Mucosa of rectum (tissue), 2 donors: ENCODE measurements at regions not wholly inside any gene's neighbourhood (a gene's known extent, or its start where the extent isn't known, plus 50 kb on each side); places are given as distances from the start of the nearest gene placed in this dataset.

Experiments
- H3K27ac ChIP-seq, 2 donors: one replicate each; pipeline ENCODE4 v1.7.0; 2013; ENCODE audit warnings: inconsistent platforms in 2 of 2, low read depth in 2 of 2, low read length in 2 of 2
- H3K27me3 ChIP-seq, 2 donors: one replicate each; pipeline ENCODE4 v1.7.0; 2013; ENCODE audit warnings: low read length in 2 of 2; ENCODE audit not compliant: control insufficient read depth in 2 of 2, insufficient read depth in 2 of 2
- H3K36me3 ChIP-seq, 2 donors: one replicate each; pipeline ENCODE4 v1.7.0; 2013; ENCODE audit warnings: low read length in 2 of 2; ENCODE audit not compliant: control insufficient read depth in 2 of 2, insufficient read depth in 2 of 2
- H3K4me1 ChIP-seq, 2 donors: one replicate each; pipeline ENCODE4 v1.7.0; 2013; ENCODE audit warnings: low read length in 2 of 2, mild to moderate bottlenecking in 1 of 2; ENCODE audit not compliant: control insufficient read depth in 2 of 2, insufficient read depth in 2 of 2
- H3K4me3 ChIP-seq, 2 donors: one replicate each; pipeline ENCODE4 v1.7.0; 2013; ENCODE audit warnings: low read length in 2 of 2
- H3K9ac ChIP-seq, 2 donors: one replicate each; pipeline ENCODE4 v1.7.0; 2013; ENCODE audit warnings: low read length in 2 of 2, low read depth in 1 of 2, mild to moderate bottlenecking in 1 of 2
- H3K9me3 ChIP-seq, 2 donors: one replicate each; pipeline ENCODE4 v1.7.0; 2013; ENCODE audit warnings: low read length in 2 of 2; ENCODE audit not compliant: control insufficient read depth in 2 of 2
- donor health status: healthy.
- donor health status: Normal muscosa, but diverticular disease.

DNA sequence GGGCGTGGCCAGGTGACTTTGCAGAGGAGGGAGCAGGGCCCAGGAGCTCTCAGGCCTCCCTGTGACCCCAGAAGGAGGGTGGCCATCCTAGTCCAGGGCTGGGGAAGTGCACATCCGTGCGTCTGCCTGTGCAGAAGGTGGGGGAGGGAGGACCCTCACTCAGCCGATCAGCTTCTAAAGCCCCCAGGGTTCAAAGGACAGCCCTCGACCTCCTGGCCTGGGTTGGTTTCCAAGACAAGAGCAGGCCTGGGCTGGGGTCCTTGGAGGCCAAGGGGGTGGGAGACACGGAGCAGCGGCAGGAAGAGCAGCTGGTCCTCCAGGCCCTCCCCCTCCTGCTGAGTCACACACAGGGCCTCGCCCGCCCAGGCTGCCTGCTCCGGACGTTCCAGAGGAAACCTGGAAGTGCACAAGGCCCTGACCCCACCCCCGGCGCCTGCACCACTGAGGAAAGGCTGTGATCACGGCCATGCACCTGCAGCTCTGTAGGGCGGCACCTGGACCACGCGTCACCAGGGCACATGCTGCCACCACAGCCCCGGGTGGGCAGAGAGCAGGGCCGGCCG is 67.1 kb upstream of the ZNF469 start:
- H3K9ac ChIP-seq, result no peak overlapping the region
- H3K4me1 ChIP-seq, result no peaks in the 10 kb centered on the region
- no peaks in the 10 kb centered on the region for H3K36me3 ChIP-seq
- H3K27ac ChIP-seq, result no peak overlapping the region
- H3K4me3 ChIP-seq, result no peak overlapping the region
- H3K9me3 ChIP-seq, result no peaks in the 10 kb centered on the region
- H3K27me3 ChIP-seq, result no peaks in the 10 kb centered on the region

DNA sequence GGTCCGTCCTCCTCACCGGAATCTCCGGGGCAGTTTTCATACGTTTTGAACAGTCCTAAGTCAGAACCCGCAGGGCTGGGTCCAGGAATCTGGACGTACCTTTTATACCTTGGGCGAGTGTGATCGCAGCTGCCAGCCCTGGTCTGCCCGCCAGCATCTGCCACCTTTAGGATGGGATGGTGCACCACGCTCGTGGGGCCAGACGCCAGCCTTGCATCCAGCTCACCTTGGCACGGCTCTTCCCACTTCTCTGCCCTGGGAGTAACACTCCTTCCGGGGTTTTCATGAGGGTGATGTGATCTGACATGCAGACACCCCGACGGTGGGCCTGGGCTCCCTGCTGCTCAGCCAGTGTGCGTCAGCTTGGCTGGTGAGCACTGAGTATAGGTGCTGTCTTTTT is 66.6 kb upstream of the ZNF469 start:
- H3K4me3 ChIP-seq, result no peak overlapping the region
- no peaks in the 10 kb centered on the region for H3K4me1 ChIP-seq
- no peaks in the 10 kb centered on the region for H3K36me3 ChIP-seq
- no peak overlapping the region for H3K27ac ChIP-seq
- H3K9ac ChIP-seq, result no peak overlapping the region
- H3K27me3 ChIP-seq, result no peaks in the 10 kb centered on the region
- no peaks in the 10 kb centered on the region for H3K9me3 ChIP-seq

DNA sequence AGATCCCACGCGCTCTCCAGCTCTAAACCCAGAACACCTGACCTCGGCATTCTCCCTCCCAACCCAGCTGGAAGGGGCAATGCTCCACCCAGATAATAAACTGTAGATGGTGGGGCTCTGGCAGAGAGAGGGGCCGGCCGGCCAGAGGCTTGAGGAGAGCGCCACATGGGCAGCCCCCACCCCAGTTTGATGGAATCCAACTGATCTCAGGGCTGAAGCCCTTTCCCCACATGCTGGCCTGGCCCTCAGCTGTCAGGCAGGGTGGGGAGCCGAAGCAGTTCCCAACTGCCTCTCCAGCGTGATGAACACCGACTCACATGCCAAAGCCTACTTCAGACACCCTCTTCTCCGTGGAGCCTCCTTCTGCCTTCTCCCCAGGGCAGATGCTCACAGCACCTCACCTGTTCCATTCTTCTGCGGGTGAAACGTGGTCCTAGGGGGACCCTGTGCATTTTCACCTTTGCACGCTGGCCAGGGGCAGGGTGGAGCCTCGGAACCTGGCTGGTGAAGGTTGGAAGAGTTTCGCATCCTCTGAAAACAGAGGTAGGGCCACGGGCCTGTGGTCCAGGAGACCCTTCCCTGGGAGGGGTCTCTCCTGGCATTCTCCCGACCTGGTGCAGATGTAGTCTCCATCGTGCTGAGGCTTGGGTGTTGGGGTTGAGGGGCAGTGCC is 65.7 kb upstream of the ZNF469 start:
- H3K36me3 ChIP-seq, result no peaks in the 10 kb centered on the region
- H3K27me3 ChIP-seq, result no peaks in the 10 kb centered on the region
- no peak overlapping the region for H3K4me3 ChIP-seq
- no peak overlapping the region for H3K9ac ChIP-seq
- no peaks in the 10 kb centered on the region for H3K4me1 ChIP-seq
- no peak overlapping the region for H3K27ac ChIP-seq
- no peaks in the 10 kb centered on the region for H3K9me3 ChIP-seq

DNA sequence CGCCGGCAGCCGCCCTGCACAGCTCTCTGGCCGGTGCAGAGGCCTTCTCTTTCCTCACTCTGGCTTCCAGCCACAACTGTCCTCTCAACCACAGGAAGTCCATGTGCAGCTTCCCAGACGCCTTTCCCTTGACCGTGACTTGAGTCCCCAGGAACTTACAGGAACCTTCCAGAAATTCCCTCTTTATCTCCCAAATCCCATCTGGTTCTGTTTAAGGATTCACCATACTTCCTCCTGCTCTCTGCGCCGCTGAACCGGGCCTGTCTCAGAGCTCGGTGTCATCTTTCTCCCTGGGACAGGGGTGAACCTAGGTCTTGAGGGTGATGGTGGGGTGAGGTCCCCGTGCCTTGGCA is 65.2 kb upstream of the ZNF469 start:
- H3K27me3 ChIP-seq, result no peaks in the 10 kb centered on the region
- no peak overlapping the region for H3K4me3 ChIP-seq
- no peak overlapping the region for H3K27ac ChIP-seq
- H3K9me3 ChIP-seq, result no peaks in the 10 kb centered on the region
- no peaks in the 10 kb centered on the region for H3K36me3 ChIP-seq
- no peak overlapping the region for H3K9ac ChIP-seq
- no peaks in the 10 kb centered on the region for H3K4me1 ChIP-seq

DNA sequence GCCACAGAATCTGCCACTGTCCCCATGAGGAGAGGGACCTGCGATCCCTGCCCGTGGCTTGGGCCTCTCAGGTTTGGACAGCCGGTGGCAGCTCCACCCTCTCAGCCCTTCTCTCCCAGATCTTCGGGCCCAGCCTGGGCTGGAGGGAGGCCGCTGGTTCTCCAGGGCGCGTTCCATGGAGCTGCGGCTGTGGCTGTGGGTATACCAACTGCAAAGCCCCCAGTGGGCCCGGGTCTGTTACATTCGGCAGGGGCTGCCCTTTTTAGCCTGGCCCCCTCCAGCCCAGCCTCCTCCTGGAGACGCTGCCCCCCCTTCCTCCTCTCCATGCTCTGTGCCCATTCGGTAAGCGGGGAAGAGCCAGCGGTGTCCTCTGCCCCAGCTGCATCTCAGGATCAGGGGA is 64.7 kb upstream of the ZNF469 start:
- no peaks in the 10 kb centered on the region for H3K27me3 ChIP-seq
- no peak overlapping the region for H3K9ac ChIP-seq
- H3K36me3 ChIP-seq, result no peaks in the 10 kb centered on the region
- H3K4me3 ChIP-seq, result no peak overlapping the region
- no peaks in the 10 kb centered on the region for H3K9me3 ChIP-seq
- H3K27ac ChIP-seq, result no peak overlapping the region
- H3K4me1 ChIP-seq, result no peaks in the 10 kb centered on the region

DNA sequence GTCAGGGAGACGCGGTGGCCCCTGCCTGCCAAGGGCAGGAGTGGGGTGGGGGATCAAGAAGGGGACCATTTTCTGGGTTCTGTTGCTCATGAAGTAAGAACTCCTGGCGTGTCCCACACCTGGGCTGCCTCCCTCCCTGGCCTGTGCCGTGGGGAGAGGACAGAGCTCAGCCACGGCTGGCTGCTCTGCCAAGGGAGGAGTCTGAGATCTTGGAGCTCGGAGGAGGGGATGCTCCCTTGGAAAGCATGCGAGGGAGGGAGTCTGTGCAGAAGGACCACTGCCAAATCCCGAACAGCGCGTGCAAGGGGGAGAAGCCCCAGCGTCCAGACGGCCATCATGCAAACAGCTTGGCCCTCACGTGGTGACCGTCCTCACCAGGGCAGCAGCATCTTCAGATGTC is 64.2 kb upstream of the ZNF469 start:
- H3K4me3 ChIP-seq, result no peak overlapping the region
- H3K36me3 ChIP-seq, result no peaks in the 10 kb centered on the region
- H3K4me1 ChIP-seq, result no peaks in the 10 kb centered on the region
- H3K27me3 ChIP-seq, result no peaks in the 10 kb centered on the region
- H3K27ac ChIP-seq, result no peak overlapping the region
- no peak overlapping the region for H3K9ac ChIP-seq
- no peaks in the 10 kb centered on the region for H3K9me3 ChIP-seq

DNA sequence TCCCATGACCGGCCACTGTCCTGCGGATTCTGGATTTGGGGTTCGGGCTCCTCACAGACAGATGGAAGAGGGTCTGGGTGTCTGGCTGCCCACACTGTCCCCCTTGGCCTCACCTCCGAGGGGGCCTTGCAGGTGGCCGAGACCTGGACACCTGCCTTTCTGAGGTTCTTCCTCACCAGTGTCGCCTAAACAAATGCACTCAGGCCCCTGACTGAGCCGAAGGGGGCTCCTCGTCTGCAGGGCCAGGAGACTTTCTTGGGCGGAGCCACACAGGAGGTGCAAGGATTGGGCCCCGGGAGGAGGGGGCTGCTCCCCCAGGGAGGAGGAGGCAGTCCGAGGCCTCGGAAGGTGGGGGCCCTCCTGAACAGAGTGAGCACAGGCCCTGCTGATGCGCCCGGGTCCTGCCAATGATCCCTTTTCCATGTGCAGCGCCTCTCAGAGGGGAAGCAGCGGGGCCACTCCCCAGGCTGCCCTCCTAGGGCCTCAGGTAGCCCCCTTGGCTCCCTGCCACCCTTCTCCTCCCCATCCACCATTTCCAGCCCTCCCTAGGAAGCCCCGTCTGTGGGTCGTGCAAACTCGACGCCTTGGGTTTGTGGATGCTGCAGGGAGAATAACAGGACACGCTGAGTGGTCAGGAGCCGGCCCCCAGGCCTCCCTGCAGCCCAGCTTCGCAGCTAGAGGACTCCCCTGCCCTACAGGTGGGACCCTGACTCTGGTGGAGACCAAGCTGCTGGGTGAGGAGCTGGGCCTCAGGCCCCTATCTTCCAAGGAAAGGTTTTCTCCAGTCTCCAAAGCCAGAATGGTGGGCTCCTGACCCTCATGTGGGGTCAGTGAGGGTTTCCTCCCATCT is 63.4 kb upstream of the ZNF469 start:
- H3K9ac ChIP-seq, result no peak overlapping the region
- no peak overlapping the region for H3K4me3 ChIP-seq
- H3K27ac ChIP-seq, result no peak overlapping the region
- no peaks in the 10 kb centered on the region for H3K27me3 ChIP-seq
- H3K4me1 ChIP-seq, result no peaks in the 10 kb centered on the region
- H3K36me3 ChIP-seq, result no peaks in the 10 kb centered on the region
- no peaks in the 10 kb centered on the region for H3K9me3 ChIP-seq

DNA sequence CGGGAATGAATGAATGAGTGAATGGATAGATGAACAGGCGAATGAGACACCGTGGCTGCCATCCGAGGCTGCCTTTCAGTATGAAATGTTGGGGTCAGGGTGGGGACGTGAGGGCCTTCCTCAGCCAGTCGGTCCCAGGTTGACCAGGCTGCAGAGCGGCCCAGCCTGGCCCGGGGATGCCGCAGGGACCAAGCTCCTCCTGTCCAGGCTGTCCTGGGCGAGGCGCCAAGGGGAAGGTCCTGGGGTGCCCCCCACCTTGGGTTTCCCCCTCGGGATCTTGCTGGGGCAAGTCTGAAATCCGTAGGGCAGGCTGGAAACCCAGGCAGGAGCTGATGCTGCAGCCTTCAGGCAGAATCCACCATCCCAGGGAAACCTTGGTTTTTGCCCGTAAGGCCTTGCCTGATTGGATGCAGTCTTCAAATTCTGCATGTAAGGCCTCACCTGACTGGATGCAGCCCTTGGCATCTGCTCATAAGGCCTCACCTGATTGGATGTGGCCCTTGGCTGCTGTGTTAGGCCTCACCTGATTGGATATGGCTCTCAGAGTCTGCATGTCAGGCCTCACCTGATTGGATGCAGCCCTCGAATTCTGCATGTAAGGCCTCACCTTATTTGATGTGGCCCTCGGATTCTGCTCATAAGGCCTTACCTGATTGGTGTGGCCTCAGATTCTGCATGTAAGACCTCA is 61.7 kb upstream of the ZNF469 start:
- H3K36me3 ChIP-seq, result no peaks in the 10 kb centered on the region
- H3K9ac ChIP-seq, result no peak overlapping the region
- no peaks in the 10 kb centered on the region for H3K9me3 ChIP-seq
- H3K4me1 ChIP-seq, result no peaks in the 10 kb centered on the region
- H3K27me3 ChIP-seq, result no peaks in the 10 kb centered on the region
- H3K27ac ChIP-seq, result no peak overlapping the region
- H3K4me3 ChIP-seq, result no peak overlapping the region

DNA sequence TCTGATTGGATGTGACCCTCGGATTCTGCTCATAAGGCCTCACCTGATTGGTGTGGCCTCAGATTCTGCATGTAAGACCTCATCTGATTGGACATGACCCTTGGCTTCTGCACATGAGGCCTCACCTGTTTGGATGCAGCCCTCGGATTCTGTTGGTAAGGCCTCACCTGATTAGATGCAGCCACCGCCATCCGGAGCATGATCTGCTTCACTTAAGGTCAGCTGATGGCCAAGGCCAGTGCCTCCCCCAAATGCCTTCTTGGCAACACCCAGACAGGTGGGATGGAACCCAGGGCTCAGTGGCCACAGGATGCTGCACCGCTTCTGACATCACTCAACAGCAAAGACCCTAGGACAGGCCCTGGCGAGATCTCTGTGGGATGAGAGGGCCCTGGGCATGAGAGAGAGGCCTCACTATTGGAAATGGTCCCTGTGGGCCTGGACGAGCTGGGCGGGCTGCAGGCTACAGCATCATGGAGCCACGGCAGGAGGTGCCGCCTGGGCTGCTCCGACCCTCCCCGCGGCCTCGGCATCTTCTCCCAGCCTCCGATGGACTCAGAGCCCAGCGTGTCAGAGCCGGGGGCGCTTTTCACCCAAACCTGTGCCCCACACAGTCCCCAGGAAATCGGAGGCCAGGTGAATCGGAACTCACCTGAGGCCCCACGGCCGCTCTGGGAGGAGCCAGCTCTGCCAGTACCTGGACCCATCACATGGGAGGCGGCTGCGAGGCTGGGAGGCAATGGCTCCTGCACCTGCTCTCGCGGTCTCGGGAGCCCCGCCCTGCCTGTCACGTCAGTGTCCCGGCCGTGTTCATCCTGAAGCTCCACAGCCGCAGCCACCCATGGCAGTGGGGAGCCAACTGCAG is 60.9 kb upstream of the ZNF469 start:
- Histone ChIP-seq H3K27me3 (no peaks in the 10 kb centered on the region), H3K4me3 (no peak overlapping the region), H3K9ac (no peak overlapping the region), H3K27ac (no peak overlapping the region), H3K4me1 (no peaks in the 10 kb centered on the region), H3K9me3 (no peaks in the 10 kb centered on the region), H3K36me3 (no peaks in the 10 kb centered on the region)
